ENCODE measurements at regions not wholly inside any gene's neighbourhood (a gene's known extent, or its start where the extent isn't known, plus 50 kb on each side); places are given as distances from the start of the nearest gene placed in this dataset.

- TF ChIP-seq FOS (IDR thresholded peaks at IDR 0.05; ENCODE audit: extremely low read depth, insufficient read length) = no peak
- no peak for TF ChIP-seq KLF10 (CRISPR knock-in tag; IDR thresholded peaks at IDR 0.05)
- TF ChIP-seq KLF6 (CRISPR knock-in tag; IDR thresholded peaks at IDR 0.05; ENCODE audit: borderline replicate concordance) = no peak
- TF ChIP-seq POLR2AphosphoS5 (IDR thresholded peaks at IDR 0.05; ENCODE audit: control insufficient read depth, insufficient read depth, low read depth, low read length) = no peak
- no peak for TF ChIP-seq POLR2A (conservative IDR thresholded peaks at IDR 0.05)
- no peak for TF ChIP-seq RBM22 (IDR thresholded peaks at IDR 0.05; ENCODE audit: low read depth, low read length, poor library complexity, severe bottlenecking)
- no peak for TF ChIP-seq SIX5 (IDR thresholded peaks at IDR 0.05; ENCODE audit: borderline replicate concordance in 1 of 2, insufficient read depth in 1 of 2, low read depth in 1 of 2, low read length in 2 of 2)
- no peak for TF ChIP-seq SRF (CRISPR knock-in tag; IDR thresholded peaks at IDR 0.05)
- no peak for TF ChIP-seq NFIC (IDR thresholded peaks at IDR 0.05)
- TF ChIP-seq ZBTB49 (CRISPR knock-in tag; IDR thresholded peaks at IDR 0.05; ENCODE audit: borderline replicate concordance) = no peak
- TF ChIP-seq CTCF (IDR thresholded peaks at IDR 0.05 in 2 of 3, conservative IDR thresholded peaks at IDR 0.05 in 1 of 3; ENCODE audit: insufficient read depth in 2 of 3, low read depth in 1 of 3, low read length in 3 of 3) = no peak
These were observed 133.4 kb upstream of the PEG3 start for GRCh38 chr19:56973713-56974555.

Data from K562 (cell line).